ENCODE measurements at regions not wholly inside any gene's neighbourhood (a gene's known extent, or its start where the extent isn't known, plus 50 kb on each side); places are given as distances from the start of the nearest gene placed in this dataset.

GRCh38 chr13:58682616-58683015 lies 1051.1 kb downstream of the PCDH17 start (continued):
- TF ChIP-seq AFF4 (CRISPR knock-in tag; IDR thresholded peaks at IDR 0.05; ENCODE audit: borderline replicate concordance) (no peak), TCF7 (CRISPR knock-in tag; IDR thresholded peaks at IDR 0.05; ENCODE audit: low read depth) (no peak), MXD4 (CRISPR knock-in tag; IDR thresholded peaks at IDR 0.05; ENCODE audit: borderline replicate concordance) (no peak), SOX15 (CRISPR knock-in tag; IDR thresholded peaks at IDR 0.05) (no peak), HMGXB4 (CRISPR knock-in tag; IDR thresholded peaks at IDR 0.05) (no peak), ZNF396 (CRISPR knock-in tag; IDR thresholded peaks at IDR 0.05; ENCODE audit: borderline replicate concordance) (no peak), RELA (CRISPR knock-in tag; IDR thresholded peaks at IDR 0.05; ENCODE audit: borderline replicate concordance) (no peak), CREM (CRISPR knock-in tag; IDR thresholded peaks at IDR 0.05) (no peak), RORB (CRISPR knock-in tag; IDR thresholded peaks at IDR 0.05) (no peak)

GRCh38 chr13:58687148-58687547 lies 1055.6 kb downstream of the PCDH17 start:
- Mint-ChIP-seq H3K9me3 (peaks cover 22% of the 10 kb centered on the region), H3K27ac (no peak overlapping the region), H3K4me3 (no peak overlapping the region), H3K27me3 (ENCODE audit: low read depth) (peaks cover 12% of the 10 kb centered on the region), H3K4me1 (peaks cover 6% of the 10 kb centered on the region; the same call in 1 of the 2 replicates), H3K36me3 (peaks cover 15% of the 10 kb centered on the region)
- CTCF ChIA-PET = no interaction called here
- DNase-seq (ENCODE audit: low spot score) = no peak
- ATAC-seq = no peak
- POLR2A ChIA-PET = no interaction called here
- TF ChIP-seq ZNF121 (CRISPR knock-in tag; IDR thresholded peaks at IDR 0.05) (no peak), SOX15 (CRISPR knock-in tag; IDR thresholded peaks at IDR 0.05) (no peak), ZNF416 (CRISPR knock-in tag; IDR thresholded peaks at IDR 0.05) (no peak), NFE2L1 (CRISPR knock-in tag; IDR thresholded peaks at IDR 0.05) (no peak), E2F1 (CRISPR knock-in tag; IDR thresholded peaks at IDR 0.05) (no peak), AR (CRISPR knock-in tag; IDR thresholded peaks at IDR 0.05) (no peak), NR3C1 (CRISPR knock-in tag; conservative IDR thresholded peaks at IDR 0.05; ENCODE audit: low read depth) (no peak)

- Mint-ChIP-seq H3K4me3 (no peak overlapping the region), H3K4me1 (no peaks in the 10 kb centered on the region), H3K27ac (no peak overlapping the region), H3K36me3 (no peaks in the 10 kb centered on the region), H3K9me3 (peaks cover 10% of the 10 kb centered on the region), H3K27me3 (ENCODE audit: low read depth) (no peaks in the 10 kb centered on the region)
- DNase-seq (ENCODE audit: low spot score) (no peak), ATAC-seq (no peak)
- ChIA-PET POLR2A (no interaction called here), CTCF (no interaction called here)
- TF ChIP-seq NFYB (CRISPR knock-in tag; conservative IDR thresholded peaks at IDR 0.05; ENCODE audit: low read depth) (no peak), E2F4 (CRISPR knock-in tag; IDR thresholded peaks at IDR 0.05; ENCODE audit: borderline replicate concordance, low read depth) (no peak), IRF1 (CRISPR knock-in tag; IDR thresholded peaks at IDR 0.05) (no peak), AFF4 (CRISPR knock-in tag; IDR thresholded peaks at IDR 0.05; ENCODE audit: borderline replicate concordance) (no peak)
These were observed 1067.0 kb downstream of the PCDH17 start for GRCh38 chr13:58698531-58698930.

Measured in WTC11 (cell line).